SW 1271 (cell line): ENCODE measurements at regions not wholly inside any gene's neighbourhood (a gene's known extent, or its start where the extent isn't known, plus 50 kb on each side); places are given as distances from the start of the nearest gene placed in this dataset.
"Not testable (repeated sequence)": the region's sequence is repeated elsewhere in the genome, so short reads cannot be mapped to it uniquely, and the experiment has no call there.

Experiments
- DNase-seq, 2 experiments: peaks; one replicate each; lab custom pipeline; 2025; lab: John Stamatoyannopoulos, UW

DNA sequence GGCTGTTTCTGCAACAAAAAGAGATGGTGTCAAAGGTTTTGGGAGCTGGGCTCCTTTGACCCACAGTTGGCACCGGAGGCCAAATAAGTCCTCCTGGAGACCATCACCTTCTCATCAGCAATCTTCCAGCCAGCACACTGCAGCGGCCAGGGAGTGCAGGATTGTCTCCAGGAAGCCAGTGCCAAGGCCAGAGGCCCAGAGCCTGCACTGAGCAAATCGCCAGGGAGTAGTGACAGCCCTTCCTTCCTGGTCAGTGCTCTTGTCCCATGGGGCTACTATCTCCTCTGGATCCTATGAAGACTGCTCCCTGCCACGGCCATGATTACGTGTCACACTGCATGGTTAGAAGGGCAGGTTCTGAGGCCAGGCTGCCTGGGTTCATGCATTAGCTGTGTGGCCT lies 134.3 kb upstream of the CRHR1 start:
- DNase-seq = no peak

DNA sequence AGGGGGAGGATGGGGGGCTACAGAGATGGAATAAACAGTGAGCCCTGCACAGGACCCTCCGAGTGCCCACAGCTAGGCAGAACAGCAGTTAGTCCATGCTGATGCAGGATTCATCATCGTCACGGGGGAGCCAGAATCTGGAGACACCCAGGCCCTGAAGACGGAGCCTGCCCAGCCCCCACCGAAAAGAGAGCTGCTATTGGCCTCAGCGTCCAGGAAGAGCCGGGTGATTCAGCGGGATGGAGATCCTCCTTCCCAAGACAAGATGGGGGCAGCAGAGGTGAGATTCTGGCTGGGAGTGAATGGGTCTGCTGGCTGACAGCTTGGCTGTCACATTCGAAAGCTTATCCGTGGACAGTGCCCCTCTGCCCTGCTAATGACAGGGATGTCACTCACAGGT lies 133.6 kb upstream of the CRHR1 start:
- no peak for DNase-seq

DNA sequence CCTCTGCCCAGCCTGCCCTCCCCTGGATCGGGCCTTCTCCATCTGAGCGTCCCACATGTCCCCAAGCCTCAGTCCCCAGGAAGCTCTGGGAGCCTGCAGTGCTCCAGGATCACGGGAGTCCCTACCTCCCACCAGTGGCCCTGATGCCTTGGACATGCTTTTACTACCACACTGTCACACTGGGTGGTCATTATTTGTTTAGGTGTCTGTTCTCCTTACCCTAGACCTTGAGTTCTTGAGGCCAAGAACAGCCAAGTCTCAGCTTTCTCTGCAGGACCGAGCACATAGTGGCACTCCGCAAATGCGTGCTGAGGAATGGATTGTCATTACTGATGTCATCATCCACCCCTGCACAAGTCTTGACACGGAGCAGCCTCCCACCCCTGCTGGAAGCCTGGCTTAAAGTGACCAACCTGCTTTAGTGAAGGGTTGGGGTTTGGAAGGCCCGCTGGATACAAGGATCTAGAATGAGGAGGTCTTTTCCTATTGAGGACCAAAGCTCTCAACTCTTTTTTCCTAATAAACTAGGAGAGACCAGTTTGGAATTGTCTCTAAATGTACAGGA lies 132.9 kb upstream of the CRHR1 start:
- DNase-seq = no peak

DNA sequence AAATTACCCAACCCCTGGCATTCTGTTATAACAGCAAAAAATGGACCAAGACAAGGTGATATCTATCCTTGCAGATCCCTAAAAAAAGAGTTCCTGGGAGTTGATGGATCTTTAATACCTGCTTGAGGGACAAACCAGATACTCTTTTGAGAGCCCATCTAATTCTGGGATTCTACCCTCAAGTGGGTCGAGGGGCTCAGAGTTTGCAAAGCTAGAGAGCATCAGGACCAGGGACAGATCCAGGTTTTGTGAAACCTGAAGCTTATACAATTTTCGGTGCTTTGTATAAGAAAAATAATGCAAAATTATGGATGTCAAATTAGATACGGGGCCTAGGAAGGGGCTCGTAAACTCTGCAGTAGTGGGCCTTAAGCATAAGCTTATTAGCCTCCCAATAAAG lies 130.5 kb upstream of the CRHR1 start:
- no peak for DNase-seq

DNA sequence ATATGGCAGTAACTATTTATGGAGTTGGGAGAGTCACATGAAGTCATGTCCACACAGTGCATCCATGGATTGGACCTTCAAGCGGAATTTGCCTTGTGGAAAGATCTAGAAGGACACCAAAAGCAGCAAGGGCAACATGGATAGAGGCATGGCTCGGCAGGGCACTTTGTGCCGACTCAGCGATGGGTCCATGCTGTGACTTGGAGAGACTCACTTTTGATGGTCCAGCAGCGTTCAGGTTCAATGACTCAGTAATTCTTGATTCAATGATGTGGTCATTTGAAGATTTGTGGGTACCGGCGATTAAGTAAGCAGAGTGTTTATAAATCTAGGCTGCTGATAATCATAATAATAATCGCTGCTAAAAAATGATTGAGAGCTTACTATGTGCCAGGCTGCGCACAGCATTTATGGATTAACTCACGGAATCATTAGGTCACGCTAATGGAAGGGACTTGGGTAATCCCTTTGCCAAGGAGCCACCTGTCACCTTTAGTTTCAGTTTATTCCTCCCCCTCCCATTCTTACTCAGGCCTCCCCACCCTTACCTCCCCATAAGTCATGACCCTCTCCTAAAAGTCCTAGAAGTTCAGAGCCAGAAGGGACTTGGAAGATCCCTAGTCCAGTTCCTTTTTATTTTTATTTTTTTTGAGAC lies 127.5 kb upstream of the CRHR1 start:
- DNase-seq = no peak

DNA sequence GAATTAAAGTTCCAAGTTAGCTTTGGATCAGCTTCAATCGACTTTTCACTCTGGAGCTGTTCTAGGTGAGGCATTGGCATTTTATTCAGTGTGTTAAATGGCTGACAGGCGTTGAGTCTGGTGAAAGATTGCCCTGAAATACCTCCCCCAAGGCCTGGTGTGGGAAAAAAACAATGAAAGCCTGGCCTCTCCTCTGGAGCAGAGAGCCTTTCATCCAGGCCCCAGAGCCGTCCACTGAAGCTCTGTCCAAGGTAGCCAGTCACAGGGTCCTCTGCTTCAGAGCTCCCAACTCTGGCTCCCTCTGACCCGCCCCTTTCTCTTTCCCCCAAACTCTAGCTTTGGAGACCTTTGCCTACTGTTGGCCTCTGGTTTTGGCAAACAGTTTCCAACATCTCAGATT lies 123.6 kb upstream of the CRHR1 start:
- no peak for DNase-seq

DNA sequence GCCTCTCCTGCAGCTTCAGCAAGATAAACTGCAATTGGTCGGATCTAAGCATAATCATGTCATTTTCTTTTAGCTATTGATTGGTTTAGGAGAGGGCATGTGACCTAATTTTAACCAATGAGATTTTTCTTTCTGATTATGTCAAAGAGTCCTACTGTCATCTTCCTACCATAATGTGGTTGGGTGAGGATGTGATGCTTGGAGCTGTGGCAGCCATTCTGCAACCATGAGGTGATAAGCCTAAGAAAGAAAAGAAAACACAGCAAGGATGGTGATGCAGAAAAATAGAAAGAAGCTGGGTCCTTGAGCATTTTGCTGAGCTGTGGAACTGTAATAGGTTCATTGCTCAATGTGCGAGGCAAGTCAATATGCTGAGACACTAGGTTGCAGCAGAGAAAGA lies 121.7 kb upstream of the CRHR1 start:
- DNase-seq = no peak

DNA sequence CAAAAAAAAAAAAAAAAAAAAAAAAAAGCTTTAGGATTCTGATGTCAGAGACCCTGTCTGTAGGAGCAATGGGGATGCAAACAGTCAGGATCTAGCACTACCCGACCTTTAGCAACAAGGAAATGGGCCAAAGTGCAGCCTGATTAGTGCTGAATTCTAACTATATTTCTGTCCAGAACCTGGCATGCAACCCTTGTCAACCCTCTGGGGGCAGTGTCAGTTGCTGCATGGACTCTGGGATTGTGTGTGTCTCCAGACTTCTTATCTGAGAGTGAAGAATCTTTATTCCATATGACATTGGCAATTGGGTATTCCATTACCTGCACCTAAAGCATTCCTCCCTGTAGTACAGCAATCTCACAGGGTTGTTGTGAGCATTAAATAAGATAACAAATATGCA lies 120.3 kb upstream of the CRHR1 start:
- DNase-seq = no peak

DNA sequence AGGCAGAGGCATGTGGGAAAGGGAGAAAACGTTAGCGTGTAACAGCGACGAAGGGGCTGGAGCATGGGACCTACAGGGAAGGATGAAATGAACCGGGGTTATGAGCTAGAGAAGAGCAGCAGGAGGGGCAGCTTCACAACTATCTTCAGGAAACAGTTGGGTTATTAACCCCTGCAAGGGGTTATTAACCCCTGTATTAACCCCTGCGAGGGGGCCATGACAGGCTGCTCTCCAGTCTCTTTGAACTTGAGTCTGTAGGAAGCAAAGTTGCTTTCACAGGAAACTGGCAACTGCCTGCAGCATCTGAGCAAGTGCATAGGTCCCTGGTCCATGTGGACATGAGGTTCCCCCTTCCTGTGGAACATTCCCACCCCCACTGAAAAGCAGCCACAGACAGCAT lies 119.2 kb upstream of the CRHR1 start:
- no peak for DNase-seq

DNA sequence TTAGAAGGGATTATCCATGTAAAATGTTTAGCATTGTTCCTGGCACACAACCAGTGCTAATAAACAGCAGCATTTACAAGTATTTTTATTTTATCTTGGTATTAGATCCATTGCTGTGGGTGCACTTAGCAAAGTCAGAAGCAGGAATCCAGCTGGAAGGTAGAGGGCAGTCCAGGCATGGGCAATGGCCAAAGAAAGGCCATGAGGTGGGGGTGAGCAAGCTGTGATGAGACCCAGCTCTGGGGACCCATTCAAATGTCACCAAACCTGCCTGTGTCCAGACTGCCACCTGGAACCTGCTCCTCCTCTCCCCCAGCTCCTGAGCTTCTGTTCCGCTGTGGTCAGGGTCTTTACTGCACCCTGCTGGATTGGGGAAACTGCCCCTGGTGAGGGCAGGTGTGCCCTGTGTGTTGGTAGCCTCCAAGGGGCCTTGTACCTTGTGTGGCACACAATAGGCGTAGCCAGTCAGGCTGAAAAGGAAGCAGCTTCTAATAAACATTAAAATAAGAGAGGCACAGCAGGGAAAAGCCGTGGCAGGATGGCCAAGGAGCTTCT lies 118.0 kb upstream of the CRHR1 start:
- DNase-seq = no peak

DNA sequence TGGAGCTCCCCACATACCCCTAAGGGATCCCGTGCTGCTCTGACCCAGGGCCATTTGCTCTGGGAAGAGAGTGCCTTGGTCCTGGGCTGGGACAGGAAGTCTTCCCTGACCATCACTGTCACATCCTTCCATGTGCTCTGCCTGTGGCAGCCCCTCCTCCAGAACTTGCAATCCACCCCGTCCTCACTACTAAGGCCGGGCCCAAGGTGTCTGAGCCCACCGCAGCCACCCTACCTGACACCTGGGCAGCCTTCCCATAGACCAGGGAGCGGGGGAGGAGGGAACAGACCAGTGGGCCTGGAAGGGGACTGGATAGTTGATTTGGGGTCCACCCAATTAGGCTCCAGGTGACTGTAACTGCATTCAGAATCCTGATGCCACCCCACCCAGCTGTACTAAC lies 117.5 kb upstream of the CRHR1 start:
- no peak for DNase-seq

DNA sequence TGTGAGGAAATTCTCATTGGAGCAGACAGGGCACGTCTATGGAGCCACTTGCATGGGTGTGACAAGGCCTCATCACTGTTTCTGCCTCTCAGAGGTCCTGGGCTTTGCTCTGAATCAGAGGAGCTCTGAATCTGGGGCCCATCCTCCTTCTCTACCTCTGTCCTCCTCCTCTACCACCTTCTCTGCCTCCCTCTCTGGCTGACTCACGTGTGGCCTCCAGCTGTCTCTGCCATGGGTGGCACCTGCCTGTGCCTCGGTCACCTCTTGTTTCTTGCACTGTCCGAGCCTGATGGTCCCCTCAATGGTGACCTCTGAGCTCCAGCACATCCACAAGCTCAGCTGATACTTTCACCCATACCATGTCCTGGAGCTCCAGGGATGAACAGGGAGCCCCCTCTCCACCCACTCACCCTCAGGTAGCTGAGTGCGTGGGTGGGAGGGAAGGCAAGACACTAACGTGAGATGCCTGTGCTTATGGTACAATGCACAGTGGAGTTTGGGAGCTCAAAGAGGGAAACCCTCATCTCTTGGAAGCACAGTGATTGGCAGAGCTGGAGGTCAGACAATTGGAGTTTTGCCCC lies 116.4 kb upstream of the CRHR1 start:
- DNase-seq = no peak

DNA sequence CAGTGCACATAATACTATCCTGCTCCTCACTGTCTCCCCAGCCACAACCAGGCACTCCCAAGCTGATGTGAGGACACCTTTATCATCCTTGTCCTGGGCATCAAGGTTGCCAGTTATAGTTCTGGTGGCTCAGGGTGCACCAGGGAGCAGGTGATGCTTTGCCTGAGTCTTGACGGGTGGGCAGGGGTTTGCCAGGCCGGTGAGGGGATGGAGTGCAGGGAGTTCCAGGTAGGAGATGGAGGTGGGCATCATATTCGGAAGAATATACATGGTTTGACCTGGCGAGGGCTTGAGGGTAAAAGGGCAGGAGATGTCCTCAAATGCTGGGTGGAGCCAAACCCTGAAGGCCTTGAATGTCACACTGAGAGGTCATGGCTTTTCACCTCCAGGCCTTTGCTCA lies 115.8 kb upstream of the CRHR1 start:
- no peak for DNase-seq

DNA sequence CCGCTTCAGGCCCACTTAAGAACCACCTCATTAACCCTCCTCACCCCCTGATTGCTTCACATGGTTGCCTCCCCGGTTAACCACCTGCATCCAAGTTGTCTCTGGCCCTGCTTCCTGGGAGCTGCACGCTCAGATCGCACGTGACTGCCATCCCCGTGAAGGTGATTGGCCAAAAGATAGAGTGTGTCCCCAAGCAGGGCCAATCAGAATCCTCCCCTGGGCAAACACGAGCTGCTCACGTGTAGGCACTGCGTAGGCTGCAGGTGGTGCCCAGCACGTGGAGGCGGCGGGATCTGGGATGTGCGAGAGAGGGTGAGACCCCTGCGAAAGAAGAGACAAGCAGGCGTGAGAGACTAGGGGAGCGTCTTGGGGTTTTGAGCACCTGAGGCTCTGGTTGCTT lies 111.8 kb upstream of the CRHR1 start:
- DNase-seq = no peak

DNA sequence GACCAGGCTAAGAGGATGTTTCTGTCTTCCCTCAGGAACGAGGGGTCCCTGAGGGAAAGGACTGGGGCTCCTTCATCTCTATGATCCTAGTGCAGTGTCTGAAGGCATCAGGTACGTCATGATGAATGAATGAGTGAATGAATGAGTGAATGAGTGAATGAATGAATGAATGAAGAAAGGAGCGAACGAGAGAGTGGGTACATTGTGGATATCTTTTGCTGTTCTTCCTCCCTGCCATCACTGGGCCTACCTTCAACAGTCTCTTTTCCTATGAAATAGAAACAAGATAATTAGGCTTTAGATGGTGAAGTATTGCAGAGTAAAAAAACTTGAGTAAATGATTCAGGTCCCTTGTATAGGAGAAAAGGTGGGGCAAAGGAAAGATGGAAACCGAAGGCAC lies 111.3 kb upstream of the CRHR1 start:
- DNase-seq = no peak

DNA sequence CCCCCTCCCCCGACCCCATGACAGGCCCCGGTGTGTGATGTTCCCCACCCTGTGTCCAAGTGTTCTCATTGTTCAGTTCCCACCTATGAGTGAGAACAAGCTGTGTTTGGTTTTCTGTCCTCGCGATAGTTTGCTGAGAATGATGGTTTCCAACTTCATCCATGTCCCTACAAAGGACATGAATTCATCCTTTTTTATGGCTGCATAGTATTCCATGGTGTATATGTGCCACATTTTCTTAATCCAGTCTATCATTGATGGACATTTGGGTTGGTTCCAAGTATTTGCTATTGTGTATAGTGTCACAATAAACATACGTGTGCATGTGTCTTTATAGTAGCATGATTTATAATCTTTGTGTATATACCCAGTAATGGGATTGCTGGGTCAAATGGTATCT lies 110.4 kb upstream of the CRHR1 start:
- not testable (repeated sequence) for DNase-seq

DNA sequence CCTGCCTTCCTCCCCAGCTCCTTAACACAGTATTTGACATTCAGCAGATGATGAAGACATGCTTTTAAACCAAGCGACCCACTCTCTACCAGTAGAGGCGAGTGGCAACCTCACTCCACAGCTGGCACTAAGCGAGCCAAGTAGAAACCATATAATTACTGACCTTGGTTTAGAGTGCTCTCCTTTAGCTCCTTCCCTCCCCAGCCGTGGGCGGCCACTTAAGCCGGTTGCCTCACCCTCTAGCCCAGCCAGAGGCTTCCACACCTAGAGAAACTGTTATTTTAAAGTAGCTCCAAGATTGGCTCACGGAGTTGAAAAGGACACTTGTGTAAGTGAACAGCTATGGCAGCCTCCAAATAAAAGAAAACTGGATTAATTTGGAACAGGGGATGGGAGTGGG lies 109.1 kb upstream of the CRHR1 start:
- DNase-seq = no peak

DNA sequence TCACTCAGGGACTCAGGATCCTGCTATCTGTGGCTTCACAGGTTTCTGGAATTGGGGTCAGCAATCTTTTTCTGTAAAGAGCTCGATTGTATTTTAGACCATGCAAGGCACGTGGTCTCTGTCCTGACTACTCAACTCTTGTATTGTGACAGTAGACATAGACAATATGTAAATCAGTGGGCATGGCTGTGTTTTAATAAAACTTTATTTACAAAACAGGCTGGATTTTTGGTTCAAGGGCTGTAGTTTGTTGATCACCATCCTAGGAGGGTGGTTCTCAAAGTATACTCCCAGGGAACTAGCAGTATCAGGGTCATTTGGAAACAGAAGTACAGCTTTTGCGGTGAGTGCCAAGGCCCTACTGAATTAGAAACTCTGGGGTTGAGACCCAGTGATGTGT lies 108.2 kb upstream of the CRHR1 start:
- no peak for DNase-seq

DNA sequence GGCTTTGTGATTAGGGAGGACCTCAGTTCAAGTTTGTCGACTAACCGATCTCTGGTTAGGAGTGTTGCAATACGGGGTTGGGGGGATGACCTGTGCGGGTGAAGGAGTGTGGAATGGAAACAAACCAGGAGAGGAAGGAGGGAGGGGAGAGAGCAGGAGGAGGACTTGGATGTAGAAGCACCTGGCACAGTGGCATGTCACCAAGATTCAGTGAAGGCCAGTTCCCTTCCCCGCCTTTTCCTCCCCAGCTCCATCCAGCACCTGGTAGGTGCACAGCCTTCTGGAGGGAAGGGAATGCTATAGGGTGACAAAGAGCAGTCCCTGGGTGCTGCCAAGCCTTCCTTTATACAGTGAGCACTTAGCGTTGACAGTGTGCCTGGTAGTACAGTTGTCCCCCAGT lies 107.4 kb upstream of the CRHR1 start:
- no peak for DNase-seq

DNA sequence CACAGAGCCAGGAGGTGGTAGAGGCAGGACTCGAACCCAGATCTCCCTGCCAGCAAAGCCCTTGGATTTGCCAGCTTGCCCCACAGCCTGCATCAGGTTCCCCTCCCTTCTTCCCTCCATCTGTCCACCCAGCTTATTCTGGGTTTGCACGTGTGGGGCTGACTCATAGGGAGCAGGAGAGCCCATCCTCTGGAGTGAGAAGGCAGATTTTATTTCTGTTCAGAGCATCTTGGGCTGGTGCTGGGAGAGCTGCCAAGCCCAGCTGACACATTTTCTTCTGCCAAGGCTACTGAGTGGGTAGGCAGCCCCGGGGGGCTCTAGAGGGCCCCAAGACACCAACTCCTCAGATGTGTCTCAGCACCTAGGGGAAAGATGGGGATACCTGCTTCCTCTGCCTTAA lies 106.3 kb upstream of the CRHR1 start:
- DNase-seq = no peak

DNA sequence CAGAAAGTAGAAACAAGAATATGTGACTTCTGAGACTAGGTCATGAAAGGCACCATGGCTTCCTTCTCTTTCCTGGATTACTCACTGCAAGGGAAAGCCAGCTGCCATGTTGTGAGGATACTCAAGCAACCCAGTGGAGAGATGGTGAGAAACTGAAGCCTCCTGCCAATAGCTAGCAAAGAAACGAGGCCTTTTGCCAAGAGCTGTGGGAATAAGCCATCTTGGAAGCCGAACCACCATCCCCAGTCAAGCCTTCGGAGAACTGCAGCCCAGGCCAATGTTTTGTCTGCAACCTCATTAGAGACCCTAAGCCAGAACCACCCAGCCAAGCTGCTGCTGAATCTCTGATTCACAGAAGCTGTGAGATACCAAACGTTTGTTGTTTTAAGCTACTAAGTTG lies 104.7 kb upstream of the CRHR1 start:
- no peak for DNase-seq

DNA sequence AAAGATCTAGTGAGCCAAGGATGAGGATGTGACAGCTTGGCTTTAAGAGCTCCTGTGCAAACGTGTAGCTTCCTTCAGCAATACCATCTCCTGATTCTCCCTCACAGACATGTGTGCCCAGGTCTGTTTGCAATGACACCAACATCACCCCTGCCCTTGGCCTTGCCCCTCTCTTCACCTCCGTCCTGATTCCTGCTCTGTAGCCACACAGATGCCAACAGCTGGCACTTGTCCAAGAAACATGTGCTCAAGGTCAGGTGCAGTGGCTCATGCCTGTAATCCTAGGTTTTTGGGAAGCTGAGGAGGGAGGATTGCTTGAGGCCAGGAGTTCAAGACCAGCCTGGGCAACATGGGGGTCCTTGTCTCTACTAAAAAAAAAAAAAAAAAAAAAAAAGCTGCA lies 103.8 kb upstream of the CRHR1 start:
- DNase-seq = no peak

DNA sequence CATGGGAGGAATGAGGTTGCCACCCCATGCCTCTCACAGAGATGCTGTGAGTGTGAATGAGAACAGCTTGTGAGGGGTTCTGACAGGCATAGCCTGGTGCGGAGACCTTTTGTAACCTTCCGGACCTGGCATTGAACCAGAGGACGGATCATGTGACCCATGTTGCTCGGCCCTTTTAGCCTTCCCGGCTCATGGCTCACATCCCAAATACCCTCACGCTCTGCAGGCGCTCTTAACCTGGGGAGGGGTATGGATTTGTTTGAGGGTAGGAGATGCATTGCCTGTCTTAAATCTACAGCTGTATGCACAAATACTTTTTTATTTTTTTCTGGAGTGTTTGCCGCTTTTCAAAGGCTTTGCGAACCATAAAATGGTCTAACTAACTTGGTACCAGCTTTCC lies 102.4 kb upstream of the CRHR1 start:
- no peak for DNase-seq

DNA sequence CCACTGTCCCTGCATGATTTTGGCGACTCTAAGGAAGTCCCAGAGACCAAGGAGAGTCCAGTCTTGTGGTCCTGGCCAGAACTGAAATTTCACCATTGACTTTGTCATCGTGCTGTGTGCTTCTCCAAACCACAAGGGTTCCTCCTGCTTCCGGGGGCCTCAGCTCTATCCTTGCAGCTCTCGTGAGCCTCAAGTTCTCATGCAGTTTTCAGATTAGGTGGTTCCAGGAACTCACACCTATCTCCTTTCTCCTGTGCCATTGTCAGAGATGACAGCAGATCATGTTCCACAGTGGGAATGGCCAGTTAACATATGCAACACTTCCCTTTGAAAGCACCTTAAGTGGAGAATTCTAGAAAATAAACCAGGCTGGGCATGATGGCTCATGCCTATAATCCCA lies 97.9 kb upstream of the CRHR1 start:
- no peak for DNase-seq
